ENCODE measurements at regions not wholly inside any gene's neighbourhood (a gene's known extent, or its start where the extent isn't known, plus 50 kb on each side); places are given as distances from the start of the nearest gene placed in this dataset.

DNA sequence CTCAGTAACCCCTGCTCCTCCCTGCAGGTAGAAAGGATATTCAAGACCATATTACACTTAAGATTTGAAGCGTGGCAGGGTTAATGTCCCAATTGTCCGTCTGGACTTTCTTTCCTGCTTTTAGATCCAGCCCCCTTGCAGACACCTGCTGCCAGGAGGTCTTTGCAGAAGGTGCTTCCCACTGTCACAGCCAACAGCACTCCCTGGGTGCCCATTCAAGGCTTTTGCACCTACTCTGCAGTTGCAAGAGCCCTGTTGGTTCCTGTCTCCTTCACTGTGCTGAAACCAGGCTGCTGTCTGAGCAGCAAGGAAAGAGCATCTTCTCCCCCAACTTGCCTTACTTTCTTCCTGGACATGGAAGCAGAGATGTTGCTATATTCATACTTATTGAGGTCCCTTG, 1043.0 kb upstream of the POU3F3 start:
- no peak for DNase-seq (ENCODE audit: low read depth)

DNA sequence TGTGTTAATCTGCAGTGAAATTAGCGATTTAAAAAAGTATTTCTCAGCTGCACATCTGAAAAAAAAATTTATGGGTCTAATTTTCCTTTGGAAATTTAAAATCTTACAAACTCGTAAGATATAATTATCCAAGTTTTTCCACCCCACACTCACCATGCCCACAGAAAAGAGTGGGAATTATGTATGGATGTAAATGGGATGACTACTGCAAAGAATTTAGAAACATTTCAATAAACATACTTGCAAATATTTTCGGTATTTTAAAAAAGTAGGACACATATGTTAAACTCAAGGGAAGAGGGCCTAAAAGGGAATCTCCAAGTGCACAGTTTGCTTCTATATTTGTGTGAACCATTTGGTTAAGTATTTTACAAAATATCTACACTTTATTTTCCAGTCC, 1039.9 kb upstream of the POU3F3 start:
- no peak for DNase-seq (ENCODE audit: low read depth)

DNA sequence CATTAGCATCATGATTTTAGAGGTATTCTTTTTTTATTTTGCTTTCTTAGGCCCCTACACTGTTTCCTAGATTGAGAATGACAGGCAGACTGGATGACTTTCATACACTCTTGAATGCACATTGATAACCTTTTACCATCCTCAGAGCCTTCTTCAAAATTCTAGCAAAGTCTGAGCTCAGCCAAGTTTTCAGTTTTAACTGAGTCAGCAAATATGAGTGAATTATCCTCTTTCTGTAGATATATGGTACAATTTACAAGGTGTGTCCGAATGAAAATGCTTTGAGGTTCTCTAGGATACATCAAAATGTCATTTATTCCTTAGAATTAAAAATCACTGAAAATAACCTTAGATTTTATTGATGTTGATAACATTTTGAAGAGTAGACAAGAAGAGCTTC, 1038.2 kb upstream of the POU3F3 start:
- DNase-seq (ENCODE audit: low read depth): no peak

DNA sequence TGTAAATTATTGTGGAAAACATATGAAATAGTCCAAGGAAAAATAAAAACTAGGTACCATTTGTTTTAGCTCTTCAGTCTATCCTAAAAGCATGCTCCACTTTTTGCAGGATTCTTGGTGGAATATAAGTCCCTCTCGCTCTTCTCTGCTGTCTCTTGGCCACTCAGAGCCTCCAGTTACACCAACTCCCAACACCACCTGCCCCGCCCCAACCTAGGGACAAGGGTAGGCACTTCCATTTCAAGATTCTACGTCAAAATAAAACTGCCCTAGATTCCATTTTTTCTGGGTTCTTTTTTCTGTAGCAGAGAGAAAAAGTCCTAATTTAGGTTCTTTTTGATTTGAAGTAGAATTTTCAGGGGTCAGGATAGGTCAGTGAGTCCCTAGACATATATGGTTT, 1036.2 kb upstream of the POU3F3 start:
- no peak for DNase-seq (ENCODE audit: low read depth)

DNA sequence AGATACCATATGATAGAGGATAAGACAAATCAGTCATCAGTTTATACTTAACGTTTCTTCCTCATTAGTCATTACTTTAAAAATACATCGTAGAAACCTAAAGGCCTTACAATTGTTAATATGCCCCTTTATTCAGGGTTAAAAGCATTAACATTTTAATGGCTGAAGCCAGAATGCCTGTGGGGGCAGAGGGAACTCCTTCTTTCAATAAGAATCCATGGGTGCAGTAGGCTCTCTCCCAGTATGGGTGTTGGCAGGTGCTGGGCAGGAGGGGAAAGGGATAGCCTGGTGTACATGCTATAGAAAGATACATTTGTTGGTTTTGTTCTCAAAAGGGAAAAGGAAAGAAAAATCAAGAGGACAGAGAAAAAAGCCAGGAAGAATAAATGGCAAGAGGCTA, 1035.7 kb upstream of the POU3F3 start:
- no peak for DNase-seq (ENCODE audit: low read depth)

DNA sequence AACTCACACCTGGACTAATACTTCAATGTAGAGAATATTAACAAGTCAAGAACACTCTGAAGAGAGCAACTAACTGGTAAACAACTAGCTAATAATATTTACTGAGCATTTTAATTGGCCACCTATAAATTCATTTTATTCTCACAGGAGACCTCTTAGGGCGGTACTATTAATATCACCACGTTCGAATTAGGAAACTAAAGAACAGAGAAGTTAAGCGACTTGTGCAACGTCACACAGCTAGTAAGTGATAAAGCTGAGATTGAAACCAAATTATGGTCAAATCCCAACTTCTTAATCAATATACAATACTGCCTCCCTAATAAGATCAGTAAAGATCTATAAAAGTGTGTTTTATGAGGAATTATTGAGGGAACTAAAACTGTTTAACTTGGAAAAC, 1034.3 kb upstream of the POU3F3 start:
- no peak for DNase-seq (ENCODE audit: low read depth)

DNA sequence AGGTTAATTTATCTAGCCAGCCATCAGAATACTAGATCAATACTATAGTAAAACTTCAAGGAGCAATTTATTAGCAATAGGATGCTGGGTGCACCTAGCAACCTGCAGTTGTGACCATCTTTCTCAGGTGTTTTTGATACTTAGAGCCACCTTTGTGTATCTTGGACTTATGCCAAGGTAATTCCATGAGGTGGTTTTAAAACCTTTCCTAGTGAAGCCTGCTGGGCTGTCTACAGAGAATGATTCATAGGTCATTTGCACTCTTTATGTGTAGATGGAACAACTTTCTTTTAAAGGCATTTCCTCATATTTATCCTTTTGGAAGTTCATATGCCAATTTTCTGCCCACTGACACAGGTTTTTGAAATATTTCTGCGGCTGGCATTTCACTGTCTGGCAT, 1030.1 kb upstream of the POU3F3 start:
- DNase-seq (ENCODE audit: low read depth): no peak

DNA sequence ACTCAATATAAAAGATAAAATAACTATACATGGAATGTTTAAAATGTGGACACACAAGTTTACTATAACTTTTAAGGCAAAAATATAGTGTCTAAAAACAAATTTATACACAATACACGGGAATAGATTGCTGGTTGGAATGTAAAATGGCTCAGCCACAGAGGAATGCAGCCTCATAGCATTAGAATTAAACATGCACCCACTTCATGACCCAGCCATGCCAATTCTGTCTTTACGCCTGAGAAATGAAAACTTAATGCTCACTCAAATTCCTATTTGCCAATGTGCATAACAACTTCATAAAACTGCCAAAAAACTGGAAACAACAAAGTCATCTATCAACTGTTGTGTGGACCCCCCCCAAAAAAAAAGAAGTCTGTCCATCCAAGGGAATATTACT, 1006.6 kb upstream of the POU3F3 start:
- no peak for DNase-seq (ENCODE audit: low read depth)

DNA sequence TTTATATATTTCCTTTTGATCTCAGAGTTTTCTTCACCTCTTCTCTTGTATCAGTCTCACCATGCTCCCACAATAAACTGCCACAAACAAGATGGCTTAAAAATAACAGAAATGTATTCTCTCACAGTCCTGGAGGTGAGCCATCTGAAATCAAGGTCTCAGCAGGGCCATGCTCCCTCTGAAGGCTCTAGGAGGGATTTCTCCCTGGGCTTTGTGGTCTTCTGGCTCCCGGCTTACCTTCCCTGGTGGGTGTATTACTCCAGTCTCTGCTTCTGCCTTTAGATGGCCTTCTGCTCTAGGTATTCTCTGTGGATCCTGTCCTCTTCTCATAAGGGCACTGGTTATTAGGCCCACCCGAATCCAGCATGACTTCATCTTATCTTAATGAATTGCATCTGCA, 994.7 kb upstream of the POU3F3 start:
- no peak for DNase-seq (ENCODE audit: low read depth)

DNA sequence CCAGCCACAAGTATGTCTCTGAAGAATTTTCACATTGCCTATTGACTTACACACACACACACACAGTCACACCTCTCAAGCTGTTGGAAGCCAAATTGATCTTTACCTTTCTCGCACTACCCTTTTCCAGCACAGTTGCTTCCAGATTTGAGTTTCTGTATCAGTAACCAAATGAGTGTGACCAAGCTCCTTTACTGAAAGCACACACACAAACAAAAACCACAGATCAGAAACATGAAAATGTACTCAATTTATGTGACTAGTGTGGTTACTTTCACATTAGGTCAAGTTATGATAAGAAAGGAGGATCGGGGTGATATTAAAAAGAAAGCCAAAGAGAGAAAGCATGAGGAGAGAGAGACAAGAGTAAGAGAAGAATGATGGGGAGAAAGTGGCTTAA, 993.9 kb upstream of the POU3F3 start:
- DNase-seq (ENCODE audit: low read depth): no peak

DNA sequence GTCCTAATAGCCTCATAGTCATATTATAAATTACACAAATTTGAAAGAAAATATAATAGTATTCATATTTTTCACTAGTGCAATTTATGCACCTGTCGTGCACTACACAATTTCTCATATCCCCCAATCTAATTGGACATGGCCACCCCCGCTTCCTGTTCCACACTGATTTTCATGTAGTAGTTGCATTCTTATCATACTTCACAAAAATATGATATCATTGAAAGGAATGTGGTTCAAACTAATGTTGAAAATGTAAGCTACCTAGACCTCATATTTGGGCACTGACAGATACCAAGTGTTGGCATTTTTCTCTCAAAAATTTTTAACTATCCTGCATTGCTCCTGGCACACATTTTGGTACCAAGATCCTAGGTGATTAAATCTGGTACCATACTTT, 985.5 kb upstream of the POU3F3 start:
- DNase-seq (ENCODE audit: low read depth): no peak

DNA sequence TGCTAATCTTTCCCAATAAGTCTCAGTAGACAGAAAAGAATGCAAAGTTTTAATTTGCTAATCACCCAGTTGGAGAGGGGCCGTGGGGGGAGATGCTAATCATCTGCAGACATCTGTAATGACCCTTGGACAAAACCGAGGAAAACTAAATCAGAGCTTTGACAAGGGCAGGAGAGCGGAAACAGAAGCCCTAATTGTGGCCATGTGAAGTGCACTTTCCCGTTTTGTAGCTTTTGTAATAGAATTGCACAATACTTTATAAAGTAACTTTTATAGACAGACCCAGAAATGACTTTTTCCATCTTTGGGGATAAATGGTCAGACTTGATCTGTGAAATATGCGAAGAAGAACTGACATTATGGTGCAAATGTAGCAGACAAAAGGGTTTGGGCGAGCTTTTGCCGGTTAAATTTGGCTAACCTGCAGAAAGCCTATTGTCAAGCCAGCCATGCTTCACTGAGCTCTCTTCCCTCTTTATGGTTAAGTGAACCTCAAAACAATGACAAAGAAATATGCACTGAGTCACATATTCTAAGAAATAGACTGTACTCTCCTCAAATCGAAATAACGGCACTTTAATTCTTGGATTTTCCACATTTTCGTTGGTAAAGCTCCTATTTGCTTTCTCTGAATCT, 980.1 kb upstream of the POU3F3 start:
- DNase-seq (ENCODE audit: low read depth): no peak

DNA sequence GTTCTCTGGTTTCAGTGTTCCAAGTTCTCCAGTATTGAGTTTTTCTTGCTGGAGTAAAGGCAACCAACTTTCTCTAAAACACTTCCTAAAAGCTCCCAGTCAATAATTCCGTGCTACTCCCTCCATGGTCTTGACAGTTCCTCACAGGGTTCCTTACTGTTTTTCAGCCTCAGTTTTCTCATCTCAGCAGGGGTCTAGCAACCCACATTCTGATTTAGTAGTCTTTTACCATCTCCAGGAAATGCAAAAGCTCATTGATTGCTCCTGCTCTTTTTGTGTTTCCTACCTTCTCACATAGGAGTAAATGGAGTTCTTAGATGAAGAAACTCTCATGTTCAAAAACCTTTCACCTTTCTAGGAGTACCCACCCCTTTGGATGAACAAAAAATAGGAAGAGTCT, 978.8 kb upstream of the POU3F3 start:
- no peak for DNase-seq (ENCODE audit: low read depth)

DNA sequence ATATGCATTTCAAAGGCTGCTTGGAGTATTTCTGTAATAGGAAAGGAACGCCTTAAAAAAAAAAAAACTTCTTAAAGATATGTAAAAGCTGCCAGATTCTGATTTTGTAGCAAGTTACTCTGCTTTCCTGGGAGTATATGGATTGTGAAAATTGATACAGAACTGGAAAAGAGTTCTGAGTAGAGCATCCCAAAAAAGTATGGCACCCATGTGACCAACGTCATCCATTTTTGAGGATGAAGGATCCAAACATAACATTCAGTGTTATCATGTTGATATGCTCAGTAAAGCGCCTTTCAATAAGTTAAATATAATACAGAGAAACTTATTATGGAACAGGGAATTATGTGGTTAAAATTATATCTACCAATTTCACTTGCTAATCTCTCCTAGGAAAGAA, 978.4 kb upstream of the POU3F3 start:
- DNase-seq (ENCODE audit: low read depth): no peak

DNA sequence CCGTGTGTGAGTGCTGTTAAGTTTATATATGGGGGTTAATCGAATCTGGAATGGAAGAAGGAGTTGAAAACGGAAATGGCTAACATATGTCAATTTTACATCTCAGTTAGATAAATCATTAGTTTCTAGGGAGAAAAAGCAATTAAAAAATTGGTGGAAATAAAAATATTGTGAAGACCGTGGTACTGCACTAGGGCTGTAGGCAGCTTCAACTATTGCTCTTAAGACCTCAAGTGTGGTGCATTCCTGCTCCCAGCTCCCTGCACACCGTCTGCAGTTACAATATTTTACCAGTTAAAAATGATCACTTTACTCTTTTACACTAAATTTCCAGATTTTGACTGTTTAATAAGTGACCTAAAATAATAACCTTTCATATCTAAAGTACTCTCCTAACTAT, 977.3 kb upstream of the POU3F3 start:
- DNase-seq (ENCODE audit: low read depth): no peak

DNA sequence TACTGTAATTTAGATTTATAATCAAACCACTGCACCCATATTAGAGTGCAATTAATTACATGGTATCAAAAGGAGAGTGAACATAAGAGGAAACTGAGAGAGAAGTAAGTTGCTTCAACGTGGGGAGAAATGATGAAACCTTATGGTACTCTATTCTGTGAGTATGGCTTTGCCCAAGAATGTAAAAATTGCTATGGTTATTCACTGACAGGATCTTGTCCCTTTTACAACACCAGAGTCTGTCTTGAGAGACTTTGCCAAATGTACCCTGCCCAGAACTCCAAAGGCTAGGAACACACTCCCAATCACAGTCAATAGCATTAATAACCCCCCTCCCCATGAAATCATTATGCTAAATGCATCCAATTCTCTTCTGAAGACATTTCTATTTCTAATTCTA, 974.8 kb upstream of the POU3F3 start:
- DNase-seq (ENCODE audit: low read depth): no peak

DNA sequence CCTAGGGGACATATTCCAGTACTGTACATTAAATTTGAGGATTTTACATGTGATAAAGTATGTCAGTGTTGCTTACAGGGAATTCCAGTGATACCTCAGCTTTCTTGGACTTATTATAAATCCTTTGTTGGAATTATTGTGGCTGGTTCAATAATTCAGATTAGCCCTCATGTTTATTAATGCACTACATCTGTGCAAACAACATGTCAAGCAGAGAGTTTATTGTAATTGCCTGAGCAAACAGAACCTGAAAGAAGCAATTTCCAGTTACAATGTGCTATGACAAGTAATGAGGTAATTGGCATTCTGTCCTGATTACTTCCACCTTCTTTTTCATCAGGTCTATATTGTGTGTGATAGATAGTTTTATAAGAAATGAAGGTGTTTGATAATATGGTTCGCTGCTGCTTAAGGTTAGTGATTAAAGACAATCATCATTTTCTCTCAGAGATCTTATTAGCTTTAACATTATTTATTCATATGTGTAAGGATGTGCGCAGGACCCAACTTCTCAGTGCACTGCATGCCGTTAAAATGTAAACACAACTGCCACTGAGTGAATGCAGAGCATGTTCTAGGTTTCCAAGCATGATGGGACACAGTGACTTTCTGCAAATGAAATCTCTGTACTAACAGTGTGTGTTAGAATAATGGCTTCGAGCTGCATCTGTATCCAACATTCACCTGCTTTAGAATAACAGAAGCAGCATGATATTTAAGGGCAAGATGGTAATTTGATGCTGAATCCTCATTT, 973.7 kb upstream of the POU3F3 start:
- DNase-seq (ENCODE audit: low read depth): no peak

DNA sequence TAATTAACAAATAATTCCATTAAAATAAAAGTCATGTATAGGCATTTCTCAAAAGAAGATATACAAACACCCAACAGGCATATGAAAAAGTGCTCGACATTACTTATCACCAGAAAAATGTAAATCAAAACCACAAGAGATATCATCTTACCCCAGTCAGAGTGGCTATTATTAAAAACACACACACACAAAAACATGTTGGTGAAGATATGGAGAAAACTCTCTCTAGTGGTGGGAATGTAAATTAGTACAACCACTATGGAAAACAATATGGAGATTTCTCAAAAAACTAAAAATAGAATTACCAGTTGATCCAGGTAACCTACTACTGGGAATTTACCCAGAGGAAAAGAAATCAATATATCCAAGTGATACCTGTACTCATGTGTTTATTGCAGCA, 966.3 kb upstream of the POU3F3 start:
- DNase-seq (ENCODE audit: low read depth): no peak

DNA sequence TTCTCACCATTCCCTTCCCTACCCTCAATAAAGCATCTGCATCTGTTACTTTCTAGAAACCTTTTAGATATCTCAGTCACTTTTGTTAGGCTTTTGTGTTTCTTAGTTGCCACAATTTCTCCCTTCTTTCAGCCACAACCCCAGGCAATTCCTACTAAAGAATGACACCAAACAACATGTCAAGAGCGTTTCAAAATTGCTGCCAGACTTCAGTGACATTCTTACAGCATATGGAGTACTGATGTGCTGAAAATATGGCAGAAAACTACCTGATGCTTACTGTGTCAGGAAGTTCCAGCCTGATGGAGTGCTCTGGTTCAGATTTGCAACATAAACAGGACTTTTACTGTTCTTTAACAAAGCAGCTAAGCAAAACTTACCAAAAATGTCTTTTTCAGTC, 957.7 kb upstream of the POU3F3 start:
- no peak for DNase-seq (ENCODE audit: low read depth)

DNA sequence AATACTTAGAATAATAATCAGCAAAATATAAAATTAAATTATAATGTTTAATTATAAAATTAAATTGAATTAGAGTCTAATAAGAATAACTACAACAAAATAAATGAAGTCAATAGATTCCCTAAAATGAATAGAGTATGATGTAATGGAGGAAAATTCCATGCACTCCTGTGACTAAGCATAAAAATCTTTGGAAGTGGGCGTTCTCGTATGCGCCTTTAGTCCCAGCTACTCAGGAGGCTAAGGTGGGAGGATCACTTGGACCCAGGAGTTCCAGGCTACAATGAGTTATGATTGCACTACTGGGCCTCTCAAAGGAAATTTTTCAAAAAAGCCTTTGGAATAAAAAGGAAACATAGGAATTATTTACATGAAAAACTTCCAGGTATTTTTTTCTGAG, 955.4 kb upstream of the POU3F3 start:
- DNase-seq (ENCODE audit: low read depth): no peak

DNA sequence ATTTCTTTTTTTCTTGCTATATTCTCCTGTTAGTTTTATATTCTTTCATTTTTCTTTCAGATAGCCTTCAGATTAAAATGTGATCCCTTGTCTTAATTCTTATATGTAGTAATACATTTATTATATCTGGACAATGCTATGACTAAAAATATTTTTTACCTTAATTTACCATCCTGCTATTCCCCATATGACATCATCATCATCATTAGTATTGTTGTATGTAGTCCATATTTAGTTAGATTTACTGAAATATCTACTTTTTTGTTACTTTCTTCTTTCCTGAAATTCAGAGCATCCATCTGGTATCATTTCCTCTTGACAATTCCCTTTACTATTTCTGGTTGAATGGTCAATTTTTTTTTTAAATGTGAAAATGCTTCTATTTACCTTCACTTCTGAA, 951.6 kb upstream of the POU3F3 start:
- DNase-seq (ENCODE audit: low read depth): no peak

DNA sequence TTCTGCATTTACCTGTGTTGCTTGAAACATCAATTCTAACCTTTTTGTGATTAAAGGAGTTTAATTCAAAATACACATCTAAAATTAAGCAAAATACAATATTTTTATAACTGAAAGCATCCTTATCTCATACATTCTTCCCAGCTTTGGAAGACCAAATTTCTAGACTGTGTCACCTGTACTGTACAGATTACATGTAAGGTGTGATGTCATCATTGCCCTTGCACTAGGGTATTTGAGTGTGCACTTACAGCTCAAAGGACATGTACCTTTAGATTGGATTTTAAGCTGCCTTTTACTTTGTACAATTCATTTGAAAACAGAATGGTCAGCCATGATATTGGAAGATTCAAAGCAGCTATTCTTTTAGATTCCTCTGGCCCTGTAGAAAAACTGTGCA, 932.8 kb upstream of the POU3F3 start:
- DNase-seq (ENCODE audit: low read depth): no peak

DNA sequence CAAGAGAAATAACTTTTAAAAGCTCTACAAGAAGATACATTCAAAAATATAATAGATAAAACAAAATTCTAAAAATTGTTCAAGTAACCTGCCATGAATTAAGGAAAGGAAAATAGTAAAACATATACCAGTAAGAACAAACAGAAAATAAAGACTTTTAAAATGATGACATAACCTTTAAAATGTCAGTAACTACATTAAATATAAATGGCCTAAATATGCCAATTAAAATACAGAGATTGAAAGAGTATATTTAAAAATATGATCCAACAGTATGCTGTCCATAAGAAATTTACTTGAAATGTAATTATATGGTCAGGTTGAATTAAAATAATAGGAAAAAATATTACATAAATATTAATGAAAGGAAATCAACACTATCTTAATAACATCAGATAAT, 911.7 kb upstream of the POU3F3 start:
- no peak for DNase-seq (ENCODE audit: low read depth)

DNA sequence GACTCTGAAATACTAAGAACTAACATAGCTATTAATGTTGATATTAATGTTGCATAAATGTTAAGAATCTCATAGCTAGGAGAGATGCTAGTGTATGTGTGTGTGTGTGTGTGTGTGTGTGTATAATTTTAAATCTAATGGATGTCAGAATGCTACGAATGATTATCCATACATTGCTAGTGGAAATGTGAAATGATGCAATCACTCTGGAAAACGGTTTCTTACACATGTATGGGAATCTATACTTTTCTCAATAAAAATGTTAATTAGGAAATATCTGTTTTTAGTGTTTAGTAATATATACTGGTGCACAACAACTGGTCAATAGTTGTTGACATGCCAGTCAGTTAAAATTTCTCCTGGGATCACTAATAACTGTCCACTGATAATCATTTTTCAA, 908.8 kb upstream of the POU3F3 start:
- no peak for DNase-seq (ENCODE audit: low read depth)

Measured in EH (cell line).